GM12878 (cell line): ENCODE measurements at regions not wholly inside any gene's neighbourhood (a gene's known extent, or its start where the extent isn't known, plus 50 kb on each side); places are given as distances from the start of the nearest gene placed in this dataset.

Experiments used
- CTCF ChIP-seq, 3 experiments: IDR thresholded peaks in 2 of 3; conservative IDR thresholded peaks in 1 of 3; 2 replicates each; pipeline ENCODE4 v1.5.1; 2011; ENCODE audit warnings: low read depth in 3 of 3, low read length in 3 of 3, mild to moderate bottlenecking in 3 of 3, control low read depth in 2 of 3, moderate library complexity in 2 of 3, inconsistent platforms in 1 of 3, mixed read lengths in 1 of 3; ENCODE audit not compliant: control insufficient read depth in 2 of 3, insufficient read depth in 1 of 3; ENCODE audit errors: extremely low read depth in 1 of 3
- JUND ChIP-seq: IDR thresholded peaks from 2 replicates; pipeline ENCODE4 v1.6.1; 2012; ENCODE audit warnings: low read depth, mild to moderate bottlenecking, low read length, improper control_type of control experiment, moderate library complexity
- POLR2A ChIP-seq: IDR thresholded peaks from 2 replicates; pipeline ENCODE4 v1.6.1; 2011; ENCODE audit warnings: low read depth, mild to moderate bottlenecking, low read length
- SIN3A ChIP-seq: IDR thresholded peaks from 2 replicates; pipeline ENCODE4 v1.6.1; 2012; ENCODE audit warnings: low read depth, low read length, improper control_type of control experiment
- SUPT20H ChIP-seq: IDR thresholded peaks from 2 replicates; pipeline ENCODE4 v1.6.1; 2011; ENCODE audit warnings: low read depth, mild to moderate bottlenecking, low read length, moderate library complexity, borderline replicate concordance; ENCODE audit not compliant: control insufficient read depth
- ZZZ3 ChIP-seq: IDR thresholded peaks from 2 replicates; pipeline ENCODE4 v1.6.1; 2011; ENCODE audit warnings: low read depth; ENCODE audit not compliant: control insufficient read depth, insufficient read length

- TF ChIP-seq SIN3A (no peak), CTCF (IDR thresholded peaks at IDR 0.05 in 2 of 3, conservative IDR thresholded peaks at IDR 0.05 in 1 of 3; ENCODE audit: control insufficient read depth in 2 of 3, extremely low read depth in 1 of 3, insufficient read depth in 1 of 3, low read depth in 3 of 3, low read length in 3 of 3) (no peak), JUND (no peak), ZZZ3 (no peak), SUPT20H (no peak), POLR2A (no peak)
Observed at GRCh38 chr10:108454793-108455192, 1290.3 kb upstream of the SORCS1 start.
